ENCODE measurements at regions not wholly inside any gene's neighbourhood (a gene's known extent, or its start where the extent isn't known, plus 50 kb on each side); places are given as distances from the start of the nearest gene placed in this dataset.

DNA sequence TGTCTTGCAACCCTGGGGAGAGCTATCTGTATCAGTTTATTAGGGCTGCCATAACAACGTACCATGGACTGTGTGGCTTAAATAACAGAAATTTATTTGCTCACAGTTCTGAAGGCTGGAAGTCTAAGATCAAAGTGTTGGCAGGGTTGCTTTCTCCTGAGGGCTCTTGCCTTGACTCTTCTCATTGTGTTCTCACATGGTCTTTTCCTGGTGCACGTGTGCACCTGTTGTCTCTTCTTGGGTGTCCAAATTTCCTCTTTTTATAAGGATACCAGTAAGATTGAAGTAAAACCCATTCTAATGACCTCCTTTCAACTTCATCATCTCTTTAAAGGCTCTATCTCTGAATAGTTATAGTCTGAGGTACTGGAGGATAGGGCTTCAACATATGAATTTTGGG lies 72.3 kb upstream of the PDE7B start (continued):
- TF ChIP-seq, protein P1, sequence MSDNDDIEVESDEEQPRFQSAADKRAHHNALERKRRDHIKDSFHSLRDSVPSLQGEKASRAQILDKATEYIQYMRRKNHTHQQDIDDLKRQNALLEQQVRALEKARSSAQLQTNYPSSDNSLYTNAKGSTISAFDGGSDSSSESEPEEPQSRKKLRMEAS (IDR thresholded peaks at IDR 0.05), result no peak
- TF ChIP-seq, protein P2, sequence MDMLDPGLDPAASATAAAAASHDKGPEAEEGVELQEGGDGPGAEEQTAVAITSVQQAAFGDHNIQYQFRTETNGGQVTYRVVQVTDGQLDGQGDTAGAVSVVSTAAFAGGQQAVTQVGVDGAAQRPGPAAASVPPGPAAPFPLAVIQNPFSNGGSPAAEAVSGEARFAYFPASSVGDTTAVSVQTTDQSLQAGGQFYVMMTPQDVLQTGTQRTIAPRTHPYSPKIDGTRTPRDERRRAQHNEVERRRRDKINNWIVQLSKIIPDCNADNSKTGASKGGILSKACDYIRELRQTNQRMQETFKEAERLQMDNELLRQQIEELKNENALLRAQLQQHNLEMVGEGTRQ (IDR thresholded peaks at IDR 0.05; ENCODE audit: low read length), result no peak
- TF ChIP-seq, protein P3, sequence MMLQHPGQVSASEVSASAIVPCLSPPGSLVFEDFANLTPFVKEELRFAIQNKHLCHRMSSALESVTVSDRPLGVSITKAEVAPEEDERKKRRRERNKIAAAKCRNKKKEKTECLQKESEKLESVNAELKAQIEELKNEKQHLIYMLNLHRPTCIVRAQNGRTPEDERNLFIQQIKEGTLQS (IDR thresholded peaks at IDR 0.05; ENCODE audit: insufficient read depth, low read depth, low read length), result no peak
- no peak for TF ChIP-seq SIRT6 (IDR thresholded peaks at IDR 0.05; ENCODE audit: low read length)
- no peak for TF ChIP-seq SP4 (IDR thresholded peaks at IDR 0.05; ENCODE audit: low read length)
